HepG2 (cell line): ENCODE measurements at regions not wholly inside any gene's neighbourhood (a gene's known extent, or its start where the extent isn't known, plus 50 kb on each side); places are given as distances from the start of the nearest gene placed in this dataset.

Experiments used
- ATAC-seq: fragments of 200-7000 bp; cut with Tn5 transposase; 3 replicates; pipeline ENCODE4 v1.9.1; 2020; ENCODE audit warnings: mild to moderate bottlenecking, moderate library complexity
- BruUV-seq: library from RNA; stranded (reverse); fragments of 400-500 nt; replicated peaks from 2 replicates; lab custom pipeline; 2021; lab: Mats Ljungman, UMichigan
- CTCF ChIA-PET: fragments of 300-600 bp; formaldehyde crosslinking; extraction: SDS; loops from one replicate; lab custom pipeline; 2021; ENCODE audit warnings: low total read pairs, inconsistent platforms, low intra/inter-chr PET ratio; lab: Yijun Ruan, JAX
- POLR2A ChIA-PET: fragments of 350-600 bp; sonication (Branson Sonifier 250); formaldehyde crosslinking; loops from one replicate; lab custom pipeline; 2020; ENCODE audit warnings: antibody characterized with exemption, inconsistent platforms; lab: Yijun Ruan, JAX
- DNase-seq: peaks from one replicate; pipeline ENCODE4 v3.0.0-alpha.2; 2015; ENCODE audit warnings: low spot score
- FAIRE-seq: peaks from 3 replicates; lab custom pipeline; 2011; peaks lifted over from hg19 to GRCh38; lab: Jason Lieb, UNC
- H2AFZ ChIP-seq: one replicate; pipeline ENCODE4 v1.6.1; 2011; ENCODE audit warnings: low read length, inconsistent platforms
- H3K27ac ChIP-seq: fragments of 300-600 bp; 3 replicates; pipeline ENCODE4 v1.8.0; 2011; ENCODE audit warnings: mixed run types, mild to moderate bottlenecking, mixed read lengths, low read length, inconsistent platforms; ENCODE audit not compliant: insufficient read depth; ENCODE audit errors: extremely low read length
- H3K27me3 ChIP-seq, 2 experiments: fragments of 200-600 bp in 1 of 2; 2 replicates in 1 of 2; 3 replicates in 1 of 2; pipeline versions ENCODE4 v1.6.0 to v1.8.0; 2011; ENCODE audit warnings: low read length in 2 of 2, mild to moderate bottlenecking in 2 of 2, moderate library complexity in 2 of 2, inconsistent platforms in 1 of 2; ENCODE audit not compliant: insufficient read depth in 2 of 2, control insufficient read depth in 1 of 2
- H3K36me3 ChIP-seq, 2 experiments: fragments of 200-600 bp in 1 of 2; replicated peaks in 1 of 2; 2 replicates in 1 of 2; 3 replicates in 1 of 2; pipeline versions ENCODE4 v1.5.1 to v1.8.0; 2011; ENCODE audit warnings: low read length in 2 of 2, inconsistent platforms in 1 of 2; ENCODE audit not compliant: insufficient read depth in 2 of 2, control insufficient read depth in 1 of 2
- H3K4me1 ChIP-seq: 2 replicates; pipeline ENCODE4 v1.5.1; 2012; ENCODE audit warnings: low read length, inconsistent platforms; ENCODE audit not compliant: insufficient read depth
- H3K4me2 ChIP-seq: 2 replicates; pipeline ENCODE4 v1.6.0; 2011; ENCODE audit warnings: low read depth, low read length, inconsistent platforms
- H3K4me3 ChIP-seq, 3 experiments: fragments of 200-600 bp in 1 of 3; sonication (generic), shearing (Covaris generic) in 1 of 3; replicated peaks in 1 of 3; 2 replicates each; pipeline ENCODE4 v1.5.1; 2011 to 2016; ENCODE audit warnings: low read length in 3 of 3, inconsistent platforms in 2 of 3, low read depth in 2 of 3, mild to moderate bottlenecking in 2 of 3, control low read depth in 1 of 3, mixed read lengths in 1 of 3; ENCODE audit not compliant: insufficient read depth in 1 of 3
- H3K79me2 ChIP-seq: one replicate; pipeline ENCODE4 v1.6.1; 2011; ENCODE audit warnings: low read length, inconsistent platforms; ENCODE audit not compliant: insufficient read depth
- H3K9ac ChIP-seq: 2 replicates; pipeline ENCODE4 v1.6.0; 2011; ENCODE audit warnings: mild to moderate bottlenecking, low read depth, low read length, inconsistent platforms; ENCODE audit not compliant: insufficient read depth
- H3K9me3 ChIP-seq: 2 replicates; pipeline ENCODE4 v1.5.1; 2012; ENCODE audit warnings: mild to moderate bottlenecking, low read length
- H4K20me1 ChIP-seq: 2 replicates; pipeline ENCODE4 v1.6.0; 2011; ENCODE audit warnings: inconsistent platforms, mild to moderate bottlenecking, low read length, moderate library complexity; ENCODE audit not compliant: insufficient read depth
- HNRNPH1 ChIP-seq: fragments of 200-400 bp; formaldehyde crosslinking; optimal IDR thresholded peaks from 2 replicates; pipeline ENCODE3; 2017; ENCODE audit warnings: mild to moderate bottlenecking, low read depth, low read length
- NR2F1 ChIP-seq, 2 experiments: fragments of 450-650 bp in 1 of 2; formaldehyde crosslinking in 1 of 2; IDR thresholded peaks; 2 replicates each; pipeline versions ENCODE4 v1.5.0 to v1.6.1; 2016 to 2020; ENCODE audit warnings: mild to moderate bottlenecking in 1 of 2, missing compliant biosample characterization in 1 of 2, missing genetic modification reagents in 1 of 2, moderate library complexity in 1 of 2
- PAF1 ChIP-seq: IDR thresholded peaks from 2 replicates; pipeline ENCODE4 v1.6.1; 2016; ENCODE audit warnings: missing genetic modification reagents, missing compliant biosample characterization
- PBX3 ChIP-seq: sonication (generic); formaldehyde crosslinking; IDR thresholded peaks from 2 replicates; pipeline ENCODE4 v1.8.1; 2023; ENCODE audit warnings: missing genetic modification reagents, inconsistent platforms, borderline replicate concordance
- SIN3A ChIP-seq: IDR thresholded peaks from 2 replicates; pipeline ENCODE4 v1.6.1; 2011; ENCODE audit warnings: low read depth, mild to moderate bottlenecking, control low read depth, low read length, borderline replicate concordance
- SMYD3 ChIP-seq: sonication (generic); formaldehyde crosslinking; IDR thresholded peaks from 2 replicates; pipeline ENCODE4 v1.8.1; 2023; ENCODE audit warnings: mild to moderate bottlenecking, missing genetic modification reagents
- ZBTB7A ChIP-seq: sonication (generic); formaldehyde crosslinking; IDR thresholded peaks from 2 replicates; pipeline ENCODE4 v1.8.0; 2022; ENCODE audit warnings: mild to moderate bottlenecking, missing genetic modification reagents
- ZNF501 ChIP-seq: sonication (generic); formaldehyde crosslinking; IDR thresholded peaks from 2 replicates; pipeline ENCODE4 v1.5.1; 2020; ENCODE audit warnings: mild to moderate bottlenecking, moderate library complexity, missing genetic modification reagents
- ZNF678 ChIP-seq: sonication (generic); formaldehyde crosslinking; IDR thresholded peaks from 2 replicates; pipeline ENCODE4 v1.4.0; 2020; ENCODE audit warnings: mild to moderate bottlenecking, missing genetic modification reagents
- ZNF737 ChIP-seq: sonication (generic); formaldehyde crosslinking; IDR thresholded peaks from 2 replicates; pipeline ENCODE4 v1.5.0; 2020; ENCODE audit warnings: missing genetic modification reagents, mild to moderate bottlenecking, borderline replicate concordance
- ZSCAN20 ChIP-seq: sonication (generic); formaldehyde crosslinking; IDR thresholded peaks from 2 replicates; pipeline ENCODE4 v1.4.0; 2020; ENCODE audit warnings: missing genetic modification reagents, mild to moderate bottlenecking, borderline replicate concordance
- WGBS: methylation state at CpG from one replicate; pipeline ENCODE4 v1.1.6; 2017; ENCODE audit warnings: low lambda C conversion rate; 5-methylcytosine and 5-hydroxymethylcytosine counted together
- in situ Hi-C: cut with HindIII; loops from 2 replicates; pipeline ENCODE4 v1.10.0; 2017; ENCODE audit warnings: low pct_unique_long_range_greater_than_20kb; ENCODE audit not compliant: extremely low pct_ligation_motif_present
- intact Hi-C: fragments of 100-400 bp; cut with micrococcal nuclease; formaldehyde crosslinking; loops from one replicate; pipeline ENCODE4 v1.10.0; 2022; ENCODE audit not compliant: unreplicated experiment

GRCh38 chr10:58918887-58919286 lies 257.6 kb upstream of the PHYHIPL start:
- Histone ChIP-seq H3K27me3 (0 out of 5 replicates have a peak, but pooled peaks cover 0 to 6% of the 10 kb centered on the region in 2 experiments), H3K27ac (no peak overlapping the region), H3K4me1 (no peaks in the 10 kb centered on the region), H3K4me2 (no peak overlapping the region), H3K4me3 (no peak overlapping the region), H3K36me3 (no peaks in the 10 kb centered on the region), H3K9ac (no peak overlapping the region), H4K20me1 (no peaks in the 10 kb centered on the region), H2AFZ (no peak overlapping the region), H3K79me2 (no peaks in the 10 kb centered on the region), H3K9me3 (no peaks in the 10 kb centered on the region)
- DNase-seq, result no peak
- no peak for ATAC-seq
- TF ChIP-seq PAF1 (no peak), ZSCAN20 (CRISPR knock-in tag) (no peak), PBX3 (CRISPR knock-in tag) (no peak), ZNF678 (CRISPR knock-in tag) (no peak), SIN3A (no peak), ZBTB7A (no peak), HNRNPH1 (no peak), NR2F1 (CRISPR knock-in tag; IDR thresholded peaks at IDR 0.05) (no peak), ZNF501 (no peak), SMYD3 (no peak), ZNF737 (no peak)
- POLR2A ChIA-PET, result no interaction called here
- no peak for FAIRE-seq
- CTCF ChIA-PET, result no interaction called here
- intact Hi-C loops (no loop called here), in situ Hi-C loops (loop anchor here (25.0 kb wide), 1 partner anchor 668 kb away; no protein-coding TSS in a partner anchor)
- no TSS peak for BruUV-seq
- WGBS, result 32% methylated on average over 2 of the region's 2 CpGs
